ENCODE measurements at regions not wholly inside any gene's neighbourhood (a gene's known extent, or its start where the extent isn't known, plus 50 kb on each side); places are given as distances from the start of the nearest gene placed in this dataset.

DNA sequence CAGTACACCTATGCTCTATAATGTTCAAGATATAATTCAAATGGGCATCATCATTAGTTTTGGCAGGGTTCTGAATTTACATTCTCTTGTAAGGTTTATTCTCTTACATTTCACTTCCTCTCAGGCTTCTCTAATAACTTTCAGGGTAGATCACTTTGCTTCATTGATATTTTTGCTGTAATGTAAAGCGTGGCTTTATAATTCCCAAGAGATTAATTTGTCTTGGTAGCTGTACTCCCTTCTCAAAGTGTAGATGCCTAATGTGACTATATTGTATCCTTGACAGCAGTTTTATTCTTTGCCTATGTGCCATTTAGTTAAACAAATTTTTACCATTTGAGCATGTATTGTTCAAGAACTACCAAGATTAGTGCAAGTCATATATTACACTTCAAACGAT lies 889.1 kb downstream of the TAF11L14 start:
- DNase-seq (ENCODE audit: low read depth in 1 of 2, low spot score in 1 of 2), result no peak
- Histone ChIP-seq H3K4me3 (replicated peaks; ENCODE audit: insufficient read depth, low read length) (no peak overlapping the region), H3K27me3 (ENCODE audit: insufficient read depth, poor library complexity, severe bottlenecking) (no peaks in the 10 kb centered on the region), H3K27ac (replicated peaks) (no peak overlapping the region)
- TF ChIP-seq SPI1 (IDR thresholded peaks at IDR 0.05; ENCODE audit: borderline replicate concordance, low read depth) (no peak), REST (IDR thresholded peaks at IDR 0.05; ENCODE audit: insufficient replicate concordance, low read depth) (no peak), GABPA (IDR thresholded peaks at IDR 0.05; ENCODE audit: low read depth) (no peak), POLR2AphosphoS5 (IDR thresholded peaks at IDR 0.05; ENCODE audit: low read depth) (no peak)
- TF ChIP-seq, protein P1, sequence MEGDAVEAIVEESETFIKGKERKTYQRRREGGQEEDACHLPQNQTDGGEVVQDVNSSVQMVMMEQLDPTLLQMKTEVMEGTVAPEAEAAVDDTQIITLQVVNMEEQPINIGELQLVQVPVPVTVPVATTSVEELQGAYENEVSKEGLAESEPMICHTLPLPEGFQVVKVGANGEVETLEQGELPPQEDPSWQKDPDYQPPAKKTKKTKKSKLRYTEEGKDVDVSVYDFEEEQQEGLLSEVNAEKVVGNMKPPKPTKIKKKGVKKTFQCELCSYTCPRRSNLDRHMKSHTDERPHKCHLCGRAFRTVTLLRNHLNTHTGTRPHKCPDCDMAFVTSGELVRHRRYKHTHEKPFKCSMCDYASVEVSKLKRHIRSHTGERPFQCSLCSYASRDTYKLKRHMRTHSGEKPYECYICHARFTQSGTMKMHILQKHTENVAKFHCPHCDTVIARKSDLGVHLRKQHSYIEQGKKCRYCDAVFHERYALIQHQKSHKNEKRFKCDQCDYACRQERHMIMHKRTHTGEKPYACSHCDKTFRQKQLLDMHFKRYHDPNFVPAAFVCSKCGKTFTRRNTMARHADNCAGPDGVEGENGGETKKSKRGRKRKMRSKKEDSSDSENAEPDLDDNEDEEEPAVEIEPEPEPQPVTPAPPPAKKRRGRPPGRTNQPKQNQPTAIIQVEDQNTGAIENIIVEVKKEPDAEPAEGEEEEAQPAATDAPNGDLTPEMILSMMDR (IDR thresholded peaks at IDR 0.05; ENCODE audit: insufficient read depth, low read length), result no peak

DNA sequence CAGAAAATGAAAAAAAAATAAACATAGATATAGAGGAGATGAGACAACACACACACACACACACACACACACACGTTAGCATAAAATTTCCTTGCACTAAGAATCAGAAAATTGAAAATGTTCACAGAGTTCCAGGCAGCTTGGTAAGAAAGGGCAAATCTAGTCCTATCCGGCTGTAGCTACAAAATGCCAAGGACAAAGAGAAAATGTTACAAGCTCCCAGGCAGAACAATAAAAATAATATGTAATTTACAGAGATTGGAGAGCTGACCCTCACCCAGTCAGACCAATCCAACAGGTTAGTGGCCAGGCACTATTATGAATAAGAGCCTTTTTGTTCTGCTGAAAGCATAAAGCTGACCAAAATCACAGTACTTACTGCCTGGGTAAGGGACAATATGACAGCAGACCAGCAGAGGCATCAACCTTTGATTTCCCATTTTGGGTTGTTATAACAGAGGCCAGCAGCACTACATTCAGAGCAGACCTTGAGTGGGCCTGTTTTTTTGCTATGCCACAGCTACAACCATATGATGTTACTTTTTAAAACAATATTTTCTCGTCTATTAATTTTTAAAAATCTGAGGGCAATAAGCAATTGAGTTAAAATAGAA lies 892.6 kb downstream of the TAF11L14 start:
- no peak overlapping the region for H3K27ac ChIP-seq (replicated peaks)
- TF ChIP-seq, protein P1 (IDR thresholded peaks at IDR 0.05; ENCODE audit: insufficient read depth, low read length), result no peak
- TF ChIP-seq REST (IDR thresholded peaks at IDR 0.05; ENCODE audit: insufficient replicate concordance, low read depth) (no peak), GABPA (IDR thresholded peaks at IDR 0.05; ENCODE audit: low read depth) (no peak), SPI1 (IDR thresholded peaks at IDR 0.05; ENCODE audit: borderline replicate concordance, low read depth) (no peak), POLR2AphosphoS5 (IDR thresholded peaks at IDR 0.05; ENCODE audit: low read depth) (no peak)
- H3K4me3 ChIP-seq (replicated peaks; ENCODE audit: insufficient read depth, low read length), result no peak overlapping the region
- no peaks in the 10 kb centered on the region for H3K27me3 ChIP-seq (ENCODE audit: insufficient read depth, poor library complexity, severe bottlenecking)
- no peak for DNase-seq (ENCODE audit: low read depth in 1 of 2, low spot score in 1 of 2)

- Histone ChIP-seq H3K27me3 (ENCODE audit: insufficient read depth, poor library complexity, severe bottlenecking) (no peaks in the 10 kb centered on the region), H3K27ac (replicated peaks) (no peak overlapping the region), H3K4me3 (replicated peaks; ENCODE audit: insufficient read depth, low read length) (no peak overlapping the region)
- DNase-seq (ENCODE audit: low read depth in 1 of 2, low spot score in 1 of 2), result no peak
- TF ChIP-seq POLR2AphosphoS5 (IDR thresholded peaks at IDR 0.05; ENCODE audit: low read depth) (no peak), REST (IDR thresholded peaks at IDR 0.05; ENCODE audit: insufficient replicate concordance, low read depth) (no peak), GABPA (IDR thresholded peaks at IDR 0.05; ENCODE audit: low read depth) (no peak), SPI1 (IDR thresholded peaks at IDR 0.05; ENCODE audit: borderline replicate concordance, low read depth) (no peak)
- TF ChIP-seq, protein P1 (IDR thresholded peaks at IDR 0.05; ENCODE audit: insufficient read depth, low read length), result no peak
These were observed 898.9 kb downstream of the TAF11L14 start for GRCh38 chr5:18533137-18533536.

Measured in HL-60 (cell line).